Mammary epithelial cell (primary cell): ENCODE measurements at regions not wholly inside any gene's neighbourhood (a gene's known extent, or its start where the extent isn't known, plus 50 kb on each side); places are given as distances from the start of the nearest gene placed in this dataset.

ENCODE experiments used
- EZH2 ChIP-seq: IDR thresholded peaks from 2 replicates; pipeline ENCODE4 v1.6.1; 2012; ENCODE audit warnings: low read length, inconsistent platforms, borderline replicate concordance
- TF ChIP-seq, protein P1 (sequence below), 2 donors: IDR thresholded peaks in 1 of 2; conservative IDR thresholded peaks in 1 of 2; 2 replicates each; pipeline ENCODE4 v1.5.1; 2011 to 2012; ENCODE audit warnings: inconsistent platforms in 2 of 2, low read length in 2 of 2, mild to moderate bottlenecking in 2 of 2, control low read depth in 1 of 2, low read depth in 1 of 2; ENCODE audit not compliant: insufficient read depth in 1 of 2; ENCODE audit errors: extremely low read depth in 1 of 2

- TF ChIP-seq EZH2 = no peak
- TF ChIP-seq, protein P1, sequence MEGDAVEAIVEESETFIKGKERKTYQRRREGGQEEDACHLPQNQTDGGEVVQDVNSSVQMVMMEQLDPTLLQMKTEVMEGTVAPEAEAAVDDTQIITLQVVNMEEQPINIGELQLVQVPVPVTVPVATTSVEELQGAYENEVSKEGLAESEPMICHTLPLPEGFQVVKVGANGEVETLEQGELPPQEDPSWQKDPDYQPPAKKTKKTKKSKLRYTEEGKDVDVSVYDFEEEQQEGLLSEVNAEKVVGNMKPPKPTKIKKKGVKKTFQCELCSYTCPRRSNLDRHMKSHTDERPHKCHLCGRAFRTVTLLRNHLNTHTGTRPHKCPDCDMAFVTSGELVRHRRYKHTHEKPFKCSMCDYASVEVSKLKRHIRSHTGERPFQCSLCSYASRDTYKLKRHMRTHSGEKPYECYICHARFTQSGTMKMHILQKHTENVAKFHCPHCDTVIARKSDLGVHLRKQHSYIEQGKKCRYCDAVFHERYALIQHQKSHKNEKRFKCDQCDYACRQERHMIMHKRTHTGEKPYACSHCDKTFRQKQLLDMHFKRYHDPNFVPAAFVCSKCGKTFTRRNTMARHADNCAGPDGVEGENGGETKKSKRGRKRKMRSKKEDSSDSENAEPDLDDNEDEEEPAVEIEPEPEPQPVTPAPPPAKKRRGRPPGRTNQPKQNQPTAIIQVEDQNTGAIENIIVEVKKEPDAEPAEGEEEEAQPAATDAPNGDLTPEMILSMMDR (conservative IDR thresholded peaks at IDR 0.05 in 1 of 2, IDR thresholded peaks at IDR 0.05 in 1 of 2; ENCODE audit: extremely low read depth in 1 of 2, insufficient read depth in 1 of 2, low read depth in 1 of 2, low read length in 2 of 2) = no peak
Observed at GRCh38 chr1:213858581-213858980, 129.2 kb upstream of the PROX1 start.
